ENCODE measurements at regions not wholly inside any gene's neighbourhood (a gene's known extent, or its start where the extent isn't known, plus 50 kb on each side); places are given as distances from the start of the nearest gene placed in this dataset.
"Not testable (repeated sequence)": the region's sequence is repeated elsewhere in the genome, so short reads cannot be mapped to it uniquely, and the experiment has no call there.

DNA sequence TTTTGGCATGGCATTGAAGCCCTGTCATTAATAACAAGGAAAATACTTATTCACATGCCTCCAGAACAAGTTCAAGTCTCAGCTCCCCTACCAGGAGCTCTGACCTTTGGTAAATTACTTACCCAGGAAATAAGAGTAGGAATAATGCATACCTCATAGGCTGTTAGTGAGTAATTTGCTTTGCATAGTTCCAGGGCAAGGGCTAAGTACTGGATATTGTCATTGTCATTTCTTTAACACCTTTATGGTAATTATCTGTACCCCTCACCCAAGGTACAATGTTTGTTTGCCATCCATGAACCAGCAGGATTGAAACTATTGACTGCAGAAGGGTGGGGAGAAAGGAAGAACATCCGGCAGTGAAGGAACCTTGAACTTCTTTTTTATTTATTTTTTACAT lies 148.5 kb downstream of the SOX2 start:
- no peak for DNase-seq

DNA sequence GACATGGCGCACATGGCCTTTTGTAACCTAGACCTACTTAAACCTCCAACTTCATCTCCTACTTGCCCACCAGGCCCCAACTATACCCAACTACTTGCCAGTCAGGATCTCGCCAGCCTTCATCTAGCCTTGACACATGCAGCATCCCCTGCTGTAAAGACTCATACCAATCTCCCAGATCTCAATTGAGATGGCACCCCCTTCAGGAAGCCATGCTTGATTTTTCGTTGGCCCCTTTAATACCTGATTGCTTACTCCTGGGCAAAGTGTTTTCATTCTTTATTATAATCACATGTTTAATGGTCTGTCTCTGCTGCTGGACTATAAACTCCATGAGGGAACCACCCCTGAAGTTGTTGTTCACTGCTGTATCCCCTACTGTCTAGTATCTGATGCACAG lies 150.8 kb downstream of the SOX2 start:
- no peak for DNase-seq

DNA sequence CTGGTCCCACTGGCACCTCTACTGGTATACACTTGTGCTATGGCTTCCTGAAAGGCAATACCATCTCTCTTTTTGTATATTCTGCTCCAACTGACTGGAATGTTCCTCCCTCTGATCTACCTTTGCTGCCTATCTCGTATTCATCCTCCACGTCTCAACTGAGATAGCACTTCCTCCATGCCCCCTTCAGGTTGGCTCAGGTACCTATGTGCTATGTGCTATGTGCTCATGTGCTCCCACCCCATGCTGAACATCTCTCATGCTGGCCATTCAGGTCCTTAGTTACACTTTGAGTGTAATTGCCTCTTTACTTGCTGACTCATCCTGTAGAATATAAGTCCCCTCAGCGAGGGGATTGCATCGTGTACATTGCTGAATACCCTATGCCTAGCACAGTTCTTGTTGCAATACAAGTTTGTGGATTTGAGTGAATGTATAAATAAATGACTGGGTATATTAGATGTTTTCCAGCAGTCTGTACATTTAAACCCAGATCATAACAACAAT lies 156.9 kb downstream of the SOX2 start:
- no peak for DNase-seq

DNA sequence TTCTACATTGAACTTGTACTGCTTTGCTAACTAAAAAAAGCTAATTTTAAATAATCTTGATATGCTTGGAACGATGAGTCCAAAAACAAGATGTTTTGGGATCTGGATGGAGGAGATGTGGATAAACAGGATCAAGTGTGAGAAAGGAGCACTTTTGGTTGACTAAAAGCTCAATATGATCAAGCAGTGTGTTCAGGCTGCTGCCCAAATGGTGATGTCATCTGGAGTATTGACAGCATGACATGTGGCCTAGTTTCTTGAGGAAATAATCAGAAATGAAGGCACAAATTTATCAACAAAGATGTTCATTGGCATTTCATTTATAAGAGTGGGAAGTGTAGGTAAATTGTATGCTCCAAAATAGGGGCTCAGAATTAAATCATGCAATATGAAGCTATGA lies 161.2 kb downstream of the SOX2 start:
- no peak for DNase-seq

DNA sequence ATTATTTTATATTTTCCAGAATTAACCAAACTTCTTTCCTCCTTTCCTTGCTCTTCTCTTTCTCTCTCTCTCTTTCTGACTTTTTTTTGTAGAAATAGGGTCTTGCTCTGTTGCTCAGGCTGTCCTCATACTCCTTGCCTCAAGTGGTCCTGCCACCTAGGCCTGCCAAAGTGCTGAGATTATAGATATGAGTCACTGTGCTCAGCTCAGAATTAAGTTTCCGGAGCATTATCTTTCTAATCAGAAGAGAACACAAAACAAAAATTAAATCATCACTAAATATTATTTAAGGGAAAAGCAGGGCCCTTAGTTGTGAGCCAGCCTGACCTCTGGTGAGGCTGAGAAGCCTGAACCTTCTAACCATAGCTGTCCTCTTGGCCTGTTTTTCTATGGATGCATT lies 168.2 kb downstream of the SOX2 start:
- DNase-seq, result no peak

DNA sequence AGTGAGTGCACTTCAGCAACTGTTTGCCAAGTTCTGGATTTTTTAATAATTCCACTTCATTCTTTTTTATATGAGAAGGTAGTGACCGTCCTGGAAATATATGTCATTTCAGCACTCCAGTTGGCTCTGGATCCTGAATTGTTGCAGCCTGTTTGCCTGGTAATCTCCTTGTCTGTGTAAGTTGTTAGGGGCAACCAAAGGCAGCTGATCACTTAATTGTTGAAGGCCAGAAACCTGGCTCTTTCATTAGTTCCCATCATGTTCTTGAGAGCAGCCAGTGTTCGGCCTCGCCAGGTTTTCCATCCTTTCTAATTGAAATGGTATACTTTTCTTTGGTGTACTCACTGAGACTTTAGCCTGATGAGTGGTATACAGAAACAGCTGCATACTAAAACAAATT lies 168.6 kb downstream of the SOX2 start:
- DNase-seq, result no peak

DNA sequence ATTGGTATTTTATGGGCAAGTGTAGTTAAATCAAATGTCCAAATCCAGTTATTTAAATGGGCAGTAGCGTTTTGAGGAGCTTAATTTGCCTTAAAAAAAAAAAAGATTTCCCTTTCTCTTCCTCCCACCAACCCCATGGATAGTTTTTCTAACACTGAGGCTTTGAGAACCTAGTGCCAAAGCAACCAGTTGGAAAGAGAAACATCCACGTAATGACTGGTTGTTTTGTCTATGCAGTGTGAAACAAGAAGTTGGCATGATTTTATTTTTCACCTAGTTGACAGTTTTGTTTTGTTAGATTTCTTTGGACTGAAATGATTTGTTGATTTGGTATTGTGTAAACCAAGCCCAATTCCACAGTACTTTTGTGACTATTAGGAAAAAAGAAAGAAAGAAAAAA lies 170.0 kb downstream of the SOX2 start:
- no peak for DNase-seq

DNA sequence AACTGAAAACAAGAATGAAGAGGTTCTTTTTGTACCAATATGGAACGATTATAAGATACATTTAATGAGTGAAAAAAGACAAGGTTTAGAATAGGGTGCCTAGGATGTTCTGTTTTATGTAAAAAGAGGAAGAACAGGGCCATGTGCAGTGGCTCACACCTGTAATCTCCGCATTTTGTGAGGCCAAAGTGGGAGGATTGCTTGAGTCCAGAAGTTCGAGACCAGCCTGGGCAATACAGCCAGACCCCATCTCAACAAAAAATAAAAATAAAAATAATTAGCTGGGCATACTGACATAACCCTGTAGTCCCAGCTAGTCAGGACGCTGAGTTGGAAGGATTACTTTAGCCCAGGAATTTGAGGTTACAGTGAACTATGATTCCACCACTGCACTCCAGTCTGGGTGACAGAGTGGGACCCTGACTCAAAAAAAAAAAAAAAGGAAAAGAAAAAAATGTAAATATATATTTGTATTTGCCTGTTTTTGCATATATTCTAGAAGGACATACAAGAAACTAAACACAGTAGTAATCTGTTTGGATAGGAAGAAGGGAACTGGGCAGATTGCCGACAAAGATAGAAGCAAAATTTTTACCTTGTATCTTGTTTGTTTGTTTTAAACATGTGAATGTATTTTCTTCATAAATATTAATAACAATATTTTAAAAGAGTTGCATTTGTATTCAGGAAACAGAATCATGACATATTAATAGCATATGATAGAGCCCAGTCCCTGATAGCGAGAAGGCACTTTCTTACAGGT lies 174.3 kb downstream of the SOX2 start:
- no peak for DNase-seq

DNA sequence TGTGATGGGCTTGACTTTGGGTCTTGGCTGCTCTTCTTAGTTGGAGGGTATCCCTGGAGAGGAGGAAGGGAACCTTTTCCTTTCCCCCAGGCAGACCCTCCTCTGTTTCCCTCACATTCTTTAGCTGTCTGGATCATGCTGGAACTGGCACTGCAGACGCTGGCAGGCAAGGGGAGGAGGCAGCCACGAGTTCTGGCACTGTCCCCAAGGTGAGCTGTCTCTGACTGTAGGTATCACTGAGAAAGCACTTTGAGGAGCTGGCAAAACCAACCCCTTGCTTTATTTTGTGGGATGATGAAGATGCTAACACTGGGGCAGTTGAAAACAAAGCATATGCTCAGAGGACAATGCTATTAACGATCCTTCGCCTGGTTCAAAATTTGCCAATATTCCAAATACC lies 175.0 kb downstream of the SOX2 start:
- DNase-seq, result no peak

DNA sequence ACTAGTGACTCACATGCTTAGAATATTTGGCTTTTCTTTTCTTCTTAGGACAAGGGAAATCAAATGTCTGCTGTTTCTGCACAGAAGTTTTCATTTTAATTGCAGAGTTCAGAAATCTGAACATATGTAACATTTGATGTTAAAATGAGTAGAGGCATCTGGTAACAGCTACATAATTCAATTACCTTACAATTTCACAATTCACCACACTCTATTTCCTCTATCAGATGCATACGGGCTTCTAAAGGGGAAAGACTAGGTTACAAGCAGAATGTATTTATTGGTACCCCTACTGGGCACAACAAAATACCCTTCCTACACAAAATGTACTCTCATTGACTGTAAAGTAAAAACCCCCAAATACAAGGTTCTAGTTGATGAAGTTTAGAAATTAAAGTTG lies 176.0 kb downstream of the SOX2 start:
- no peak for DNase-seq

DNA sequence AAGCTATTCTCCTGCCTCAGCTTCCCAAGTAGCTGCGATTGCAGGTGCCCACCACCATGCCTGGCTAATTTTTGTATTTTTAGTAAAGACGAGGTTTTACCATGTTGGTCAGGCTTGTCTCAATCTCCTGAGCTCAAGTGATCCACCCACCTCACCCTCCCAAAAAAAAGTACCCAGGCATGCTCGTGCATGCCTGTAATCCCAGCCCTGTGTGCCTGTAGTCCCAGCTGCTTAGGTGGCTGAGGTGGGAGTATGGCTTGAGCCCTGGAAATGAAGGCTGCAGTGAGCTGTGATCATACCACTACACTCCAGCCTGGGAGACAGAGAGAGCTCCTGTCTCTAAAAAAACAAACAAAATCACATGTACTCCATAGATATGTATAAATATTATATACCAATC lies 176.5 kb downstream of the SOX2 start:
- DNase-seq, result no peak

DNA sequence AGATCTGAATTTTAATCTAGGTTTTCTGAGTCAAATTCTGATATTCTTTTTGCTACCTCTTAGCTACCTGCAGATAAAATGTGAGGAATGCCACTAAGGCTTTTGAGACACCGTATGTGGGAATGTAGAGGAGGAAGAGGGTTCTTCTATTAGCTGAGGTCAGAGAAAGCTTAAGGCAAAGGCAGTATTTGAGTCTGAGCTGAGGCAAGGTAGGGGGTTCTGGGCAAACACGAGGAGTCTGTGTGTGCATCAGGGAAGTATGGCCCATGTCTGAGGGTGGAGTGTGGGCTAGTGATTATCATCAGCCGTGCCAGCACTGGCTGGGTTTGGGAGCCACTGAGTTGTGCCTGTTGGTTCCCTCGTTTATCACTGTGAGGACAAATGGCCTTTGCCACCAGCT lies 181.1 kb downstream of the SOX2 start:
- DNase-seq, result no peak

DNA sequence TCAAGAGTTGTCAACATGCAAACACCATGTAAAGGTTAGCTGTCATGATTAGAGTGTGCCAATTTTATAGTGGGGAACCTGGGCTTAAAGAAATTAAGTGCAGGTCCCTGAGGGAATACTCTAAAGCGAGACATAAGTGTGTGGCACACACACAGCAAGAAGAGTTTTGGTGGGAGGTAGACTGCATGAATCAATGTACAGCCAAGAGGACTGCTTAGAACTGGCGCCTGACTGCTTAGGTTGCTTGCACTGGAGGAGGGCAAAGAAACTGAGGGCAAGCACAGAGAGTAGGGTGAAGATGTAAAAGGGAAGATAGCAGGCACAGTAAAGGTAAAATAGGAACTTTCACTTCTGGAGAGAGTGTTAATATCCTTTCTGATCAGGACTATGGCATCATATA lies 184.9 kb downstream of the SOX2 start:
- no peak for DNase-seq

DNA sequence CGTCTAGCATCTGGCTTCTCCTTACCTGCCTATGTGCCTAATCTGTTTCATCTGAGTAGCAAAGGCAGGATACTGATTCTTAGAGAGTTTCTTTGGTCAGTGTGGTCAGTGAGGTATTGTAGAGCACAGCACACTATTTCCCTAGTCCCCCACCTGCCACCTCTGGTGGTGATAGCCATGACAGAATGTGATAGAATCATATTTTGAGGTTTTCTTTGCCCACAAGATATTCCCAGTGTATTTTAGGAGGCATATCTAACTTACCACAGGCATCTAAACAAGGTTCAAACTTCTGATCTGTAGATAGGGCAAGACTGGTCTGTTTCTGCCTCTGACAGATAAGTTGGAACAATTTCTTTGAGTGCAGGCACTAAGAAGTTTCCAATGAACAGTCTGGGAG lies 188.0 kb downstream of the SOX2 start:
- DNase-seq, result no peak

DNA sequence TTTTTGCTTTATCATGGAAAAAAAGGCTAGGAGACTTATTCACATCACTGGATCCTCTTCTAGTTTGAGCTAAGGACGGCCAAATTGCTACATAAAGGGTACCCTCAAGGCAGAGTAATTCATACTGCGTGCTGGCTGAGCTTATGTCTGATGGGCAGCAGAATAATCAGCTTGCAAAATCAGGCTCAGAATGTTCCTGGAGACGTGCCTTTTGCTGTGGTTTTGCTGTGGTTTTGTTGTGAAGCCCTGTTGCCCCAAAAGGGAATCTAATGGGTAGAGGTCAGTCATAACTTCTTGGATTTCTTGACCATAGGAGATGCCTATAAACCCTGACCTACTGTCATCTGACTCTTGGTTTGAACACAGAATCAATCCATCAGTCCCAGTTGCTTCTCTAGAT lies 189.9 kb downstream of the SOX2 start:
- DNase-seq, result no peak

DNA sequence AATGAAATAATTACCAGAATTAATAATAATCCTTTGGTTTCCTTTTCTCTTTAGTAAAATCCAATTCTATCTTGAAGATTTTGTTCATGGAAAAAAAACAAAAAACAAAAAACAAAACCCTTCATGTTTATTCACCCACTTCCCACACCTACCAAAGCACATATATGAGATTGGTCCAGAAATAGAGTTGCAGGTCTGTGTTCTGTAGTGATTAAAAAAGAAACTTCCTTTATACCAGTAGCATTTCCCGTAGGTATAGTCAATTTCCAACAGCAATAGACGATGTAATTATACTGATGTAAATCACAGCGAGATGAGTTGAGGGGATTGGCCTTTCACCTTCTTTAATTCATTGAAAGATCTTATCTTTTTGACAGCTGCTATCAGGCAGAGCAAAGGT lies 194.6 kb downstream of the SOX2 start:
- DNase-seq, result no peak

DNA sequence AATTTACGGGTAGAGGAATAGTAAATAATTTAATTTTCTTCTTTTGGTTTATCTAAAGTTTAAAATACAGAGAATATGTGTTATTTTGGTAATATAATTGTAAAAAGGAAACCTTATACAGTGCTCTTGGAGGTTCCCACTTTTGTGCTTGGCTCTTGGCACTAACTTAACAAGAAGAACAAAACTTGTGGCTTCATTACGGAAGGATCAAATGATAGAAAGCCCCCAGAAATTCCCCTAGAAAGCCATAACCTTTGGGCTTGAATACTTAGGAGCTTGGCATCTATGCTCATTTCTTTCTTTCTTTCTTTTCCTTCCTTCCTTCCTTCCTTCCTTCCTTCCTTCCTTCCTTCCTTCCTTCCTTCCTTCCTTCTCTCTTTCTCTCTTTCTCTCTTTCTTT lies 197.5 kb downstream of the SOX2 start:
- DNase-seq, result no peak

DNA sequence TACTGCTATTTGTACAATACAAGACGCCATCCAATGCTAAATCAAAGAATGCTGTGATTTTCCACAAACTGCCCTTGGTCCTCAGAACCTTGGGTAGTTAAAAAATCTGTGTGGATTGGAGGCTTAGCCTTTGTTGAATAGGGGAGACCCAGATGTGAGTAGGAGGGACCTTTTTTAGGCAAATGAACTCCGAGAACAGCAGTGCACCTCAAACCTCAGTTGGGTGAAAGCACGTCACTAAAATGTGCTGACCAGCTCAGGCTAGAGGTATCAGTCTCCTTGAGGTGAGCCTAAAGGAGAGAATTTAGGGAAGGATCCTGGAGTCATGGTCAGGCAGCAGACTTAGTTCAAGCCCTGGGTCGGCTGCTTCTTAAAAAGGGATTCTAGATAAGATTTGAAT lies 200.7 kb downstream of the SOX2 start:
- DNase-seq, result no peak

DNA sequence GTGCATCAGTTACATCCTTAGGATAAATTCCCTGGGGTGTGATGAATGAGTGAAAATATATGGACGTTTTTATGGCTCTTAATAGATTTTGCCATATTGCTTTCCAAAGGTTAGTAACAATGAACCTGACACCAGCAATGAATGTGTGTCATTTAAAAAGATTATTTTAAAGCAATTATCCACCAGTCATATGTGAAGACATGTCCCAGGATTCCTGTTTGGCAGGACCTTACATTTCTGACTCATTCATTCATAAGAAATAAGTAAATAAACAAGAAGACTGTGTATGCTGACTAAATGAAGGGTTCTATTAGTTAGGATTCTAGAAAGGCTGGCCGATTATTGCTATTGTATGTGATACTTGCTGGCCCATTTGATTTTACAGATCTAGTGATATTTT lies 201.5 kb downstream of the SOX2 start:
- no peak for DNase-seq

DNA sequence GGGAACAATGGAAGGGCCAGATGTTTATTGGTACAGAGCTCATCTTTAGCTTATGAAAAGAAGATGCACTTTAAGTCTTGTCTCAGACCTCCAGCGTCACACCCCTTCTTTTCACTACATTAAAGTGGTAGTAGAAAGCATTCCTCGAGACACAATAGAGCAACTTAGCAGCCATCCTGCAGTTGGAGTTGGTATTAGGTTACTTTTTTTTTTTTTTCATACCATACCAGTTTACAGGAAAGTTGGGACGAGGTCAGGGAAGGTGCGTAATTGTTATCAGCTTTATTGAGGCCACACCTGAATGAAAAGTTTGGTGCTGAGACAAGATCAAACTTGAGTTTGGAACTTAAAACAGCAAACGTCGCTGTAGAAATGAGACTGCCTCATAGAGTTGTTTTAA lies 203.8 kb downstream of the SOX2 start:
- DNase-seq, result no peak

DNA sequence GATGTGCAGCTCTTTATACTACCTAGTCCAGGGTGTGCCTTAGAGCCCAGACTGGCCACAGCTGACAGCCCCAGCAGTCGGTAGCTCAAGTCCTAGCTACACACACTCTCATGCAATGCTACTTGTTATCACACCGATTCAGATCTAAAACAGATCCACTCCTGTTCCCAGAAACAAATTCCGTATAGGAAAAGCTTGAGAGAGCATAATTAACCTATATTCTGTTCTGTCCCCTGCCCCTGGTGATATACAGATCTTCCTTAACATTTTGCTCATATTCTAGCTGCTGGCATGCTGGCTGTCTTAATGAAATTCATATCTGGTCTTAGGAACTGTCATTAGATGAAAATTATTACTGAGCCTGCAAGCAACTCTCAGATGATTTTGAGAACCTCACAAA lies 204.3 kb downstream of the SOX2 start:
- no peak for DNase-seq

DNA sequence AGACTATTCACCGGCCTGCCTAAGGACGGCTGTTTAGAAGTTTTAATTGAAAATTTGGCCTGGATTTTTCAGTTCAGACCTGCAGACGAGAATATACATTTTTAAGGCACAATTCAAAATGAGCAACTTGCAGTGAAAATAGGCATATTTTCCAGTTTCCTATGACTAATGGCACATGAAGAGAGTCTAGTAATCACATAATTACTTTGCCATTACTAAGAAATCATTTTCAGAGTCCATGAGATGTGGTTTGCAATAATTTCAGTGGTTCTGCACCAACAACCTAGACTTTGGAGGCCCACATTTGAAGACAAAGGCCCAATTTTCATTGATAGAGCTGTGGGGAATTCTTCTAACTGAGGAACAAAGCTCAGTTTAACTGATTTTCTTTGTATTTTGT lies 205.3 kb downstream of the SOX2 start:
- no peak for DNase-seq

DNA sequence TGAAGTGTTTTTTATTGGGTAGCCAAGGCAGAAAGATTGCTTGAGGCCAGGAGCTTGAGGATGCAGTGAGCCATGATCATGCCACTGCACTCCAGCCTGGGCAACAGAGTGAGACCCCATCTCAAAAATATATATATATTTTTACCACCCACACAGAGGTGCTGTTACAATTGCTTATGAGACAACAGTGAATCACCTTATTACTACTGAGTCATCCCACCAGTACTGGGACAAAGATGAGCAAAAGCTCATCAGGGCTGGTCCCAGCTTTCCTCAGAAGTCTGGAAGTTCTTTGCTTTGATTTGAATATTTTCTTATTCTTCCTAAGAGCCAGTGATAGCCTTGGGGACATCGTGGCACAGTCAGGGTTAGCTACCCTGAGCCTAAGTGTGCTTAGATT lies 207.7 kb downstream of the SOX2 start:
- DNase-seq, result no peak

DNA sequence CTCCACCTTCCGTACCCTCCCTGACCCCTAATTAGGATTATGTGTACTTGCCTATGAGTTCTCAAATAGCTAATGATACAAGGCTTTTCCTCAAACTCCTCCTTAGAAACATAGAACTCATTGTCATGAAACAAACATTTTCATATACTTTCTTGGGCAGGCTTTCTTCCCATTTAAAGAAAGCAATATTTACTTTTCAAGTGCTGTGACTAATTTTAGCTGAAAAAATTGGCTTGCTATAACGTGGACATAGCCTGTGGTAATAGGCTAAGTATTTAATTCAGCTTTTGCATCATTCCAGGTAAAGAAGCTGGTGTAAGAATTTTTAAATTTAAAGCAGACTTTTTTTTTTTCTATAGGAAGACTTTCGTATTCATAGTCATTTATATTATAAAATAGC lies 208.7 kb downstream of the SOX2 start:
- no peak for DNase-seq

DNA sequence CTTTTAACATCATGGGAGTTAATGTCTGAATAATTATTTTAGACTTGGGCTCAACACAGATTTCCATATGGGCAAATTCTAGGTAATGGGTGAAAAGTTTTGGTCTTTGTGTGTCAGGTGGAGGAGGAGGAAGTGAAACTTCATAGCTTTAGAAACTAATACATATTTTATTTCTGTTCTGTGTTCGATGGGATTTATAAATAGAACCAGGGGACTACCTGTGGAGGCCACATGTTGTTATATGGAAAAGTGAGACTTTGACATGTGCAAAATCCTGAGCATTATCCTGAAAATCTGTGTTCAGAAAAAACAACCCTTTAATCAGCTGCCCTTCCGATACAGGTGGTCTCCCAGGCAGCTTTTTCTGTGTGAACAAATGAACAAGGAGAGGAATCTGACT lies 209.5 kb downstream of the SOX2 start:
- DNase-seq, result no peak

DNA sequence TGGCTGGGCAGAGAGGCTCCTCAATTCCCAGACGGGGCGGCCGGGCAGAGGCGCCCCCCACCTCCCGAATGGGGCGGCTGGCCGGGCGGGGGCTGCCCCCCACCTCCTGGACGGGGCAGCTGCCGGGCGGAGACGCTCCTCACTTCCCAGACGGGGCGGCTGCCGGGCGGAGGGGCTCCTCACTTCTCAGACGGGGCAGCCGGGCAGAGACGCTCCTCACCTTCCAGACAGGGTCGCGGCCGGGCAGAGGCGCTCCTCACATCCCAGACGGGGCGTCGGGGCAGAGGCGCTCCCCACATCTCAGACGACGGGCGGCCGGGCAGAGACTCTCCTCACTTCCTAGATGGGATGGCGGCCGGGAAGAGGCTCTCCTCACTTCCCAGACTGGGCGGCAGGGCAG lies 214.1 kb downstream of the SOX2 start:
- DNase-seq, result not testable (repeated sequence)

Measured in stimulated activated naive CD4-positive, alpha-beta T cell (primary cell).